GM19239 (cell line): ENCODE measurements at regions not wholly inside any gene's neighbourhood (a gene's known extent, or its start where the extent isn't known, plus 50 kb on each side); places are given as distances from the start of the nearest gene placed in this dataset.
"Not testable (repeated sequence)": the region's sequence is repeated elsewhere in the genome, so short reads cannot be mapped to it uniquely, and the experiment has no call there.

Source experiments
- DNase-seq: peaks from one replicate; pipeline ENCODE4 v3.0.0; 2011; ENCODE audit warnings: low spot score; ENCODE audit not compliant: insufficient read length
- FAIRE-seq: peaks from 2 replicates; lab custom pipeline; 2011; peaks lifted over from hg19 to GRCh38; lab: Jason Lieb, UNC

GRCh38 chr11:38338022-38338421 lies 1740.0 kb upstream of the RAG2 start:
- not testable (repeated sequence) for DNase-seq, FAIRE-seq

- FAIRE-seq, result no peak
- DNase-seq, result no peak
These were observed 1734.0 kb upstream of the RAG2 start for GRCh38 chr11:38332046-38332445.

- no peak for FAIRE-seq
- no peak for DNase-seq
These were observed 1732.5 kb upstream of the RAG2 start for GRCh38 chr11:38330578-38330977.

GRCh38 chr11:38323961-38324761 lies 1726.1 kb upstream of the RAG2 start:
- DNase-seq (no peak), FAIRE-seq (no peak)

GRCh38 chr11:38315151-38315550 lies 1717.1 kb upstream of the RAG2 start:
- DNase-seq (no peak), FAIRE-seq (no peak)

- FAIRE-seq (no peak), DNase-seq (no peak)
These were observed 1709.4 kb upstream of the RAG2 start for GRCh38 chr11:38307455-38307854.

- DNase-seq, result no peak
These were observed 1707.6 kb upstream of the RAG2 start for GRCh38 chr11:38305682-38306081.

GRCh38 chr11:38304926-38305325 lies 1706.9 kb upstream of the RAG2 start:
- no peak for FAIRE-seq
- no peak for DNase-seq

More at GRCh38 chr11:38305682-38306081, 1707.6 kb upstream of the RAG2 start:
- FAIRE-seq, result no peak

- DNase-seq (no peak), FAIRE-seq (no peak)
These were observed 1704.5 kb upstream of the RAG2 start for GRCh38 chr11:38302564-38302963.

- FAIRE-seq (no peak), DNase-seq (no peak)
These were observed 1702.5 kb upstream of the RAG2 start for GRCh38 chr11:38300570-38300969.

GRCh38 chr11:38296211-38296776 lies 1698.3 kb upstream of the RAG2 start:
- DNase-seq (no peak), FAIRE-seq (no peak)

GRCh38 chr11:38282718-38283117 lies 1684.7 kb upstream of the RAG2 start:
- no peak for DNase-seq
- no peak for FAIRE-seq

- no peak for FAIRE-seq
- no peak for DNase-seq
These were observed 1680.6 kb upstream of the RAG2 start for GRCh38 chr11:38278457-38279141.

GRCh38 chr11:38274031-38274430 lies 1676.0 kb upstream of the RAG2 start:
- FAIRE-seq (no peak), DNase-seq (no peak)

GRCh38 chr11:38272376-38272775 lies 1674.3 kb upstream of the RAG2 start:
- DNase-seq (no peak), FAIRE-seq (no peak)

- DNase-seq (no peak), FAIRE-seq (no peak)
These were observed 1668.7 kb upstream of the RAG2 start for GRCh38 chr11:38266691-38267090.

- DNase-seq, result no peak
- FAIRE-seq, result no peak
These were observed 1658.4 kb upstream of the RAG2 start for GRCh38 chr11:38256436-38256835.

GRCh38 chr11:38254913-38255312 lies 1656.9 kb upstream of the RAG2 start:
- DNase-seq (no peak), FAIRE-seq (no peak)

- no peak for DNase-seq
- FAIRE-seq, result no peak
These were observed 1654.6 kb upstream of the RAG2 start for GRCh38 chr11:38252620-38253019.

- FAIRE-seq (no peak), DNase-seq (no peak)
These were observed 1648.4 kb upstream of the RAG2 start for GRCh38 chr11:38246451-38246850.

- DNase-seq, result no peak
- no peak for FAIRE-seq
These were observed 1628.6 kb upstream of the RAG2 start for GRCh38 chr11:38226684-38227083.
